Ishikawa (cell line): ENCODE measurements at regions not wholly inside any gene's neighbourhood (a gene's known extent, or its start where the extent isn't known, plus 50 kb on each side); places are given as distances from the start of the nearest gene placed in this dataset.

Source experiments
- CEBPB ChIP-seq: IDR thresholded peaks from 2 replicates; pipeline ENCODE4 v1.6.1; 2012
- CREB1 ChIP-seq: IDR thresholded peaks from 2 replicates; pipeline ENCODE4 v1.6.1; 2012; ENCODE audit warnings: low read depth
- EGR1 ChIP-seq: IDR thresholded peaks from 2 replicates; pipeline ENCODE4 v1.6.1; 2012
- EP300 ChIP-seq: IDR thresholded peaks from 2 replicates; pipeline ENCODE4 v1.6.1; 2012; ENCODE audit warnings: borderline replicate concordance
- FOXM1 ChIP-seq: IDR thresholded peaks from 2 replicates; pipeline ENCODE4 v1.6.1; 2012; ENCODE audit warnings: low read depth, borderline replicate concordance
- NFIC ChIP-seq: IDR thresholded peaks from 2 replicates; pipeline ENCODE4 v1.6.1; 2012
- RAD21 ChIP-seq: IDR thresholded peaks from 2 replicates; pipeline ENCODE4 v1.6.1; 2012; ENCODE audit warnings: low read depth
- TAF1 ChIP-seq: IDR thresholded peaks from 2 replicates; pipeline ENCODE4 v1.6.1; 2012; ENCODE audit warnings: low read depth, mild to moderate bottlenecking
- TCF12 ChIP-seq: IDR thresholded peaks from 2 replicates; pipeline ENCODE4 v1.6.1; 2012; ENCODE audit warnings: low read depth
- TEAD4 ChIP-seq: IDR thresholded peaks from 2 replicates; pipeline ENCODE4 v1.6.1; 2012
- YY1 ChIP-seq: IDR thresholded peaks from 2 replicates; pipeline ENCODE4 v1.6.1; 2012; ENCODE audit warnings: low read depth
- ZBTB7A ChIP-seq: IDR thresholded peaks from 2 replicates; pipeline ENCODE4 v1.6.1; 2012; ENCODE audit warnings: low read depth
- TF ChIP-seq, protein P1 (sequence below): IDR thresholded peaks from 2 replicates; pipeline ENCODE4 v1.6.1; 2012
- TF ChIP-seq, protein P2 (sequence below): IDR thresholded peaks from 2 replicates; pipeline ENCODE4 v1.6.1; 2012
- TF ChIP-seq, protein P3 (sequence below): IDR thresholded peaks from 2 replicates; pipeline ENCODE4 v1.6.1; 2012; ENCODE audit warnings: low read depth, mild to moderate bottlenecking

DNA sequence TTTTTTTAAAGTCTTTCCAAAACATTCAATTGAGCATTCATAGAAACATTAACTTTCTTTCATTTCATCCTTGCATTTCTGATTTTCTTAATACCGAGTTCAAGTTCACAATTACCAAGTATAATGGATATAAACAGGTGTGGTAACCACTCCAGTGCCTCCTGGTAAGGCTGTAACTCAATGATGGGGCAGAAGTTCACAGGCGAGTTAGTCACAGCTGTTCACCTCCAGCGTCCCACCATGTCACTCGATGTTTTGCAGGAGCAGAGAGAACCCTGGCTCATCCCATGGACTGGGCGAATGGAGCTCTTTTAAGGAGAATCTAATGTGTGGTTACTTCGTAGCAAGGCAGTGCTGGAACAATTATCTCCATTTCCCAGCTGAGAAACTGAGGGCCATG is 94.4 kb upstream of the ALX4 start:
- TF ChIP-seq NFIC = no peak
- no peak for TF ChIP-seq TAF1
- TF ChIP-seq, protein P1, sequence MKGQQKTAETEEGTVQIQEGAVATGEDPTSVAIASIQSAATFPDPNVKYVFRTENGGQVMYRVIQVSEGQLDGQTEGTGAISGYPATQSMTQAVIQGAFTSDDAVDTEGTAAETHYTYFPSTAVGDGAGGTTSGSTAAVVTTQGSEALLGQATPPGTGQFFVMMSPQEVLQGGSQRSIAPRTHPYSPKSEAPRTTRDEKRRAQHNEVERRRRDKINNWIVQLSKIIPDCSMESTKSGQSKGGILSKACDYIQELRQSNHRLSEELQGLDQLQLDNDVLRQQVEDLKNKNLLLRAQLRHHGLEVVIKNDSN = no peak
- no peak for TF ChIP-seq TCF12
- no peak for TF ChIP-seq ZBTB7A
- TF ChIP-seq, protein P2, sequence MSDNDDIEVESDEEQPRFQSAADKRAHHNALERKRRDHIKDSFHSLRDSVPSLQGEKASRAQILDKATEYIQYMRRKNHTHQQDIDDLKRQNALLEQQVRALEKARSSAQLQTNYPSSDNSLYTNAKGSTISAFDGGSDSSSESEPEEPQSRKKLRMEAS = no peak
- no peak for TF ChIP-seq CREB1
- TF ChIP-seq, protein P3, sequence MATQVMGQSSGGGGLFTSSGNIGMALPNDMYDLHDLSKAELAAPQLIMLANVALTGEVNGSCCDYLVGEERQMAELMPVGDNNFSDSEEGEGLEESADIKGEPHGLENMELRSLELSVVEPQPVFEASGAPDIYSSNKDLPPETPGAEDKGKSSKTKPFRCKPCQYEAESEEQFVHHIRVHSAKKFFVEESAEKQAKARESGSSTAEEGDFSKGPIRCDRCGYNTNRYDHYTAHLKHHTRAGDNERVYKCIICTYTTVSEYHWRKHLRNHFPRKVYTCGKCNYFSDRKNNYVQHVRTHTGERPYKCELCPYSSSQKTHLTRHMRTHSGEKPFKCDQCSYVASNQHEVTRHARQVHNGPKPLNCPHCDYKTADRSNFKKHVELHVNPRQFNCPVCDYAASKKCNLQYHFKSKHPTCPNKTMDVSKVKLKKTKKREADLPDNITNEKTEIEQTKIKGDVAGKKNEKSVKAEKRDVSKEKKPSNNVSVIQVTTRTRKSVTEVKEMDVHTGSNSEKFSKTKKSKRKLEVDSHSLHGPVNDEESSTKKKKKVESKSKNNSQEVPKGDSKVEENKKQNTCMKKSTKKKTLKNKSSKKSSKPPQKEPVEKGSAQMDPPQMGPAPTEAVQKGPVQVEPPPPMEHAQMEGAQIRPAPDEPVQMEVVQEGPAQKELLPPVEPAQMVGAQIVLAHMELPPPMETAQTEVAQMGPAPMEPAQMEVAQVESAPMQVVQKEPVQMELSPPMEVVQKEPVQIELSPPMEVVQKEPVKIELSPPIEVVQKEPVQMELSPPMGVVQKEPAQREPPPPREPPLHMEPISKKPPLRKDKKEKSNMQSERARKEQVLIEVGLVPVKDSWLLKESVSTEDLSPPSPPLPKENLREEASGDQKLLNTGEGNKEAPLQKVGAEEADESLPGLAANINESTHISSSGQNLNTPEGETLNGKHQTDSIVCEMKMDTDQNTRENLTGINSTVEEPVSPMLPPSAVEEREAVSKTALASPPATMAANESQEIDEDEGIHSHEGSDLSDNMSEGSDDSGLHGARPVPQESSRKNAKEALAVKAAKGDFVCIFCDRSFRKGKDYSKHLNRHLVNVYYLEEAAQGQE = no peak
- no peak for TF ChIP-seq EGR1
- TF ChIP-seq RAD21 = no peak
- TF ChIP-seq EP300 = no peak
- no peak for TF ChIP-seq CEBPB
- TF ChIP-seq YY1 = no peak
- TF ChIP-seq TEAD4 = no peak
- TF ChIP-seq FOXM1 = no peak

DNA sequence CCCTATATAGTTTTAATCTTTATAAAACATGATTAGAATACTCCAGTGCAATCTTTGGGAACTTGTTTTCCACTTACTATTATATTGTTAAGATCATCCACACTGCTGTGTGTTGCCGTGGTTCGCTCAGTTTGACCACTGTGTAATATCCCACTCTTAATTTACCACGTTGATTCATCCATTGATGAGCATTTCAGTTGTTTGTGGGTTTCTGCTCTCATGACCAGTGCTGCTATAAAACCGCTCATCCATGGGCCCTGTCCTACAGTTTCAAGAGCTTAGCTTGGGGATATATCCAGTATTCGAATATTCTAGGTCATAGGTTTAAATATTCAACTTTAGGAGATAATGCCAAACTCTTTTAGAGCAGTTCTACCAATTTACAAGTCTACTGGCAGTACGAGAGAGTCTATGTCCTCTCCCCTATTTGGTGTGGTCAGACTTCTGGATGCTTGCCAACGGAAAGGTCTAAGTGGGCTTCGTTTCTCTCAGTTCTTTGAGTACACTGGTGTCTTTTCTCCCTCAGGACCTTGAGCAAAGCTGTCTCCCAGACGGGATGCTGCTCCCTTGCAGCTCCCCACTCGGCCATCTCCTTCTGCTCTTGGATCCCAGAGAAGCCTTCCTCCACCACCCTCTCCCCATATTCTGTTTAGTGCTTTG is 94.9 kb upstream of the ALX4 start:
- TF ChIP-seq YY1 (no peak), FOXM1 (no peak), EP300 (no peak), EGR1 (no peak), RAD21 (no peak), TAF1 (no peak), ZBTB7A (no peak), TCF12 (no peak), NFIC (no peak), CEBPB (no peak), TEAD4 (no peak), CREB1 (no peak)
- TF ChIP-seq, protein P3 = no peak
- TF ChIP-seq, protein P2 = no peak
- TF ChIP-seq, protein P1 = no peak

DNA sequence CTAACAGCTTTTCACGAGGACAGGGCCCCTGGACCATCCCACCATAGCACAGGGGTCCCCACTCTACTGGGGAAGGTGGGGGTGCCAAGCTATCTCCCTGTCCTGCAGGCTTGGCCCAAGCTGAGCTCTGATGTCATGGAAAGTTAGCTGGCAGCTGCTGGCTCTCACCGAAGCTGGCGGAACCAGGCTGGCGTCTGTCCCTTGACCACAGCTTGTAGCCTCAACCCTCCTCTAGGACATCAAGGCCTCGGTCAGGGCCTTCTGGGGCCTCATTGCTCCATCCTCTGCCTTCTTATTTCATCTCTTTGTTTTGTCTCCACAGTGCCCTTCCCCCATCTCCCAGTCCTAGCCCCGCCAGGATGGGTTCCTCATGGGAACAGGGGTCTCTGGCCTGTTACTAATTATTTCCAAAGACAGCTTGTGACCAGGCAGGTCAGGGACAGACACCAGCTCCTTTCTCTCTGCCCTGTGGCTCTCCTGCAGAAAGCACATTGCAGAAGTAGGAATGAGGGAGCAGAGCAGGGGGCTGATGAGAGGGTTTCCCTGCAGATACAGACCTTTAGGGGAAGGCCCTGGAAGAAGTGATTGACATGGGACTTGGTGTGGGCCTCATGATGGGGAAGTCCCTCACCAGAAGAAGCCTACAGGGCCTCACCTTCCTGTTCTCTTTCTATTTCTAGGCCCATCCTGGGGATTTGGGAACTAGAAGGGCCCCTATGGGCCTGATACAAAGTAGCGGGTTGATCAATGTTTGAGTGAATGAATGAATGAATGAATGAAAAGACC is 97.5 kb upstream of the ALX4 start:
- TF ChIP-seq YY1 (no peak), EGR1 (no peak)
- TF ChIP-seq, protein P3 = no peak

DNA sequence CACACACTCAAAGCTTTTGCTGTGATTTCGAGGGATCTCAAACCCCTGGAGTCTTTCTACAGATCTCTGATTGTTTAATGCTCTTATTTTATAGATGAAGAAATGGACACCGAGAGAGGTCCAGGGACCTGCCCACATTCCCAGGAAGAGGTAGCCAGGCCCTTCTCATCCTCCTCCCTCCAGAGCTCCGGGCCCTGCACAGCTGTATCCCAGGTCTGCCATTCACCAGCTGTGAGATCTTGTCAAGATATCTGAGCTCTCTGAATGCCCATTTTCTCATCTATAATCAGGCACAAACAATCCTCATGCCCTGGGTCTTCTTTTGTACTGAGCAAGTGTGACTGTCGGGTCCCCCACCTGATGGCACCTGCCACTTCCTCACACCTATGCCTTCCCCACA is 98.2 kb upstream of the ALX4 start:
- TF ChIP-seq TAF1 (no peak), ZBTB7A (no peak)
- TF ChIP-seq, protein P1 = no peak
- TF ChIP-seq, protein P2 = no peak
- TF ChIP-seq, protein P3 = no peak
